KMS-11 (cell line): ENCODE measurements at regions not wholly inside any gene's neighbourhood (a gene's known extent, or its start where the extent isn't known, plus 50 kb on each side); places are given as distances from the start of the nearest gene placed in this dataset.
"Not testable (repeated sequence)": the region's sequence is repeated elsewhere in the genome, so short reads cannot be mapped to it uniquely, and the experiment has no call there.

ENCODE experiments used
- H2AFZ ChIP-seq: fragments of 200-600 bp; sonication (generic); 2 replicates; pipeline ENCODE4 v1.6.1; 2016; ENCODE audit warnings: antibody characterized with exemption, mixed run types, low read depth
- H3K27ac ChIP-seq: fragments of 200-600 bp; sonication (generic); 2 replicates; pipeline ENCODE4 v1.6.1; 2016; ENCODE audit warnings: mild to moderate bottlenecking, mixed run types
- H3K27me3 ChIP-seq: fragments of 200-600 bp; sonication (generic); 2 replicates; pipeline ENCODE4 v1.6.1; 2017; ENCODE audit warnings: mild to moderate bottlenecking, low read depth, mixed run types, moderate library complexity; ENCODE audit not compliant: insufficient read depth
- H3K36me3 ChIP-seq: fragments of 200-600 bp; sonication (generic); 2 replicates; pipeline ENCODE4 v1.6.1; 2017; ENCODE audit warnings: mild to moderate bottlenecking, mixed run types; ENCODE audit not compliant: insufficient read depth
- H3K4me1 ChIP-seq: fragments of 200-600 bp; sonication (generic); 2 replicates; pipeline ENCODE4 v1.6.1; 2016; ENCODE audit warnings: mild to moderate bottlenecking, low read depth, mixed run types; ENCODE audit not compliant: poor library complexity, severe bottlenecking
- H3K4me2 ChIP-seq: fragments of 200-600 bp; sonication (generic); 2 replicates; pipeline ENCODE4 v1.7.0; 2016; ENCODE audit warnings: mild to moderate bottlenecking, mixed run types
- H3K4me3 ChIP-seq: fragments of 200-600 bp; sonication (generic); IDR thresholded peaks from 2 replicates; pipeline ENCODE4 v1.6.1; 2017; ENCODE audit warnings: low read depth, low read length, mixed read lengths; ENCODE audit not compliant: insufficient read depth
- H3K79me2 ChIP-seq: fragments of 200-600 bp; sonication (generic); 2 replicates; pipeline ENCODE4 v1.6.1; 2016; ENCODE audit warnings: low read depth, mixed run types; ENCODE audit not compliant: insufficient read depth
- H3K9ac ChIP-seq: fragments of 200-600 bp; sonication (generic); 2 replicates; pipeline ENCODE4 v1.6.1; 2016; ENCODE audit warnings: mild to moderate bottlenecking, mixed run types
- H4K20me1 ChIP-seq: fragments of 200-600 bp; sonication (generic); 2 replicates; pipeline ENCODE4 v1.6.1; 2016; ENCODE audit warnings: mild to moderate bottlenecking, mixed run types; ENCODE audit not compliant: insufficient read depth
- CTCF ChIP-seq: fragments of 200-600 bp; sonication (generic); conservative IDR thresholded peaks from 2 replicates; pipeline ENCODE4 v1.6.1; 2017; ENCODE audit warnings: low read depth, mild to moderate bottlenecking, antibody characterized with exemption, low read length, moderate library complexity, mixed read lengths

- no peaks in the 10 kb centered on the region for H3K36me3 ChIP-seq
- no peak overlapping the region for H3K4me3 ChIP-seq
- no peak overlapping the region for H3K27ac ChIP-seq
- H3K9ac ChIP-seq: no peak overlapping the region
- H3K4me2 ChIP-seq: no peak overlapping the region
- no peaks in the 10 kb centered on the region for H3K79me2 ChIP-seq
- H4K20me1 ChIP-seq: no peaks in the 10 kb centered on the region
- no peak for TF ChIP-seq CTCF
- no peaks in the 10 kb centered on the region for H3K4me1 ChIP-seq
- no peak overlapping the region for H2AFZ ChIP-seq
- H3K27me3 ChIP-seq: peaks cover 33% of the 10 kb centered on the region; the same call in 1 of the 2 replicates
These were observed 174.0 kb upstream of the C14orf180 start for GRCh38 chr14:104405360-104406226.

DNA sequence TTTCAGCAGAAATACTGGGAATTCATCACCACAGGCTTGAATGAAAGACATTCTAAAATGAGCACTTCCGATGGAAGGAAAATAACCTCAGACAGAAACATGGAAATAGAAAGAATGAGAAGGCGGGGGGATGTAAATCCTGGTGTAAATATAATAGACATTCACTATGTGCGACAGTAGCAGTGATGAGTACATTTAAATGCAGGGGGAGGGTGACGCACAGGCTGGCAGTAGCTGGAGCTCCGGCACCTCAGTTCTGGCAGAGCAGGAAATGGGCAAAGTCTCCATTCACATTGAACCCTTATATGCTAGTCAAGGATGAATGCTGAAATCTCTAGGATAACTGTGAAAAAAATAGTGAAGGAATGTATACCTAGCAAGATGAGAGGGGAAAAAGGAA is 172.7 kb upstream of the C14orf180 start:
- no peaks in the 10 kb centered on the region for H3K36me3 ChIP-seq
- H3K4me3 ChIP-seq: no peak overlapping the region
- peaks cover 33% of the 10 kb centered on the region; the same call in 1 of the 2 replicates for H3K27me3 ChIP-seq
- no peaks in the 10 kb centered on the region for H3K79me2 ChIP-seq
- no peak overlapping the region for H3K4me2 ChIP-seq
- no peaks in the 10 kb centered on the region for H3K4me1 ChIP-seq
- no peak overlapping the region for H3K27ac ChIP-seq
- no peak overlapping the region for H2AFZ ChIP-seq
- no peaks in the 10 kb centered on the region for H4K20me1 ChIP-seq
- no peak overlapping the region for H3K9ac ChIP-seq
- TF ChIP-seq CTCF: no peak

DNA sequence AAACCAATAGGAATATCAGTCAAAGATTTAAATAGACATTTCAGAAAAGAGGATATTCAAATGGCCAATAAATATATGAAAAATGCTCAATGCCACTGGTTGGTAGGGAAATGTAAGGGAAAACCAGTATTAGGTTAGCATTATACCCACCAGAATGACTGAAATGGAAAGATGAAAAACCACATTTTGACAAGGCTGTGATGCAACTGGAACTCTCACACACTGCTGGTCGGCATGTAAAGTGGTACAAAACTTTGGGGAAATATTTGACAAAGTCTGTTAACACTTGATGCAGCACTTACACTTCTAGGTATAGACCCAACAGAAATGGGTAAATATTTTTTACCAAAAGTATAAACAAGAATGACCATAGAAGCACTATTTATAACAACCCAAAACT is 163.2 kb upstream of the C14orf180 start:
- H3K9ac ChIP-seq: no peak overlapping the region
- TF ChIP-seq CTCF: no peak
- no peak overlapping the region for H2AFZ ChIP-seq
- no peaks in the 10 kb centered on the region for H3K4me1 ChIP-seq
- no peak overlapping the region for H3K4me2 ChIP-seq
- H4K20me1 ChIP-seq: no peaks in the 10 kb centered on the region
- H3K79me2 ChIP-seq: no peaks in the 10 kb centered on the region
- no peak overlapping the region for H3K4me3 ChIP-seq
- no peaks in the 10 kb centered on the region for H3K36me3 ChIP-seq
- no peaks in the 10 kb centered on the region; the same call in 1 of the 2 replicates for H3K27me3 ChIP-seq
- no peak overlapping the region for H3K27ac ChIP-seq

- no peaks in the 10 kb centered on the region for H3K79me2 ChIP-seq
- no peak for TF ChIP-seq CTCF
- no peak overlapping the region for H3K9ac ChIP-seq
- H2AFZ ChIP-seq: no peak overlapping the region
- H3K27me3 ChIP-seq: no peaks in the 10 kb centered on the region; the same call in 1 of the 2 replicates
- no peak overlapping the region for H3K4me2 ChIP-seq
- H3K4me3 ChIP-seq: no peak overlapping the region
- H4K20me1 ChIP-seq: no peaks in the 10 kb centered on the region
- no peaks in the 10 kb centered on the region for H3K36me3 ChIP-seq
- H3K4me1 ChIP-seq: no peaks in the 10 kb centered on the region
- no peak overlapping the region for H3K27ac ChIP-seq
These were observed 159.6 kb upstream of the C14orf180 start for GRCh38 chr14:104419865-104420505.

- not testable (repeated sequence) for H3K36me3 ChIP-seq, H3K4me1 ChIP-seq, H3K4me3 ChIP-seq, H3K27ac ChIP-seq, H3K79me2 ChIP-seq, H3K27me3 ChIP-seq, H3K9ac ChIP-seq, H2AFZ ChIP-seq, H3K4me2 ChIP-seq, H4K20me1 ChIP-seq
These were observed 159.0 kb upstream of the C14orf180 start for GRCh38 chr14:104420523-104420922.
